Lower lobe of right lung (tissue), 2 donors: ENCODE measurements at regions not wholly inside any gene's neighbourhood (a gene's known extent, or its start where the extent isn't known, plus 50 kb on each side); places are given as distances from the start of the nearest gene placed in this dataset.
"Not testable (repeated sequence)": the region's sequence is repeated elsewhere in the genome, so short reads cannot be mapped to it uniquely, and the experiment has no call there.

Experiments used
- ATAC-seq, 2 donors: fragments of 200-7000 bp; cut with Tn5 transposase; one replicate each; pipeline ENCODE4 v1.9.1; 2020 to 2022; ENCODE audit warnings: mild to moderate bottlenecking in 2 of 2, moderate library complexity in 2 of 2
- DNase-seq: peaks from one replicate; pipeline ENCODE4 v3.0.0-alpha.2; 2020
- H3K27ac ChIP-seq: fragments of 200-600 bp; one replicate; pipeline ENCODE4 v1.8.0; 2022
- H3K27me3 ChIP-seq: fragments of 200-600 bp; one replicate; pipeline ENCODE4 v1.8.0; 2022; ENCODE audit warnings: low read depth
- H3K36me3 ChIP-seq: fragments of 200-600 bp; one replicate; pipeline ENCODE4 v1.8.0; 2022; ENCODE audit warnings: mild to moderate bottlenecking
- H3K4me1 ChIP-seq: fragments of 200-600 bp; one replicate; pipeline ENCODE4 v1.8.0; 2022
- H3K4me3 ChIP-seq: fragments of 200-600 bp; one replicate; pipeline ENCODE4 v1.8.0; 2022; ENCODE audit warnings: mild to moderate bottlenecking
- H3K9me3 ChIP-seq: fragments of 200-600 bp; one replicate; pipeline ENCODE4 v1.8.0; 2022
- CTCF ChIP-seq: fragments of 200-600 bp; IDR thresholded peaks from one replicate; pipeline ENCODE4 v1.8.0; 2022; ENCODE audit warnings: antibody characterized with exemption, mild to moderate bottlenecking
- intact Hi-C: fragments of 100-400 bp; cut with DNase I; formaldehyde crosslinking; loops from one replicate; pipeline ENCODE4 v1.11.0; 2022
- donor health status: DM: no; HTN: yes; CAD: no; lungs with severe emphysema.

DNA sequence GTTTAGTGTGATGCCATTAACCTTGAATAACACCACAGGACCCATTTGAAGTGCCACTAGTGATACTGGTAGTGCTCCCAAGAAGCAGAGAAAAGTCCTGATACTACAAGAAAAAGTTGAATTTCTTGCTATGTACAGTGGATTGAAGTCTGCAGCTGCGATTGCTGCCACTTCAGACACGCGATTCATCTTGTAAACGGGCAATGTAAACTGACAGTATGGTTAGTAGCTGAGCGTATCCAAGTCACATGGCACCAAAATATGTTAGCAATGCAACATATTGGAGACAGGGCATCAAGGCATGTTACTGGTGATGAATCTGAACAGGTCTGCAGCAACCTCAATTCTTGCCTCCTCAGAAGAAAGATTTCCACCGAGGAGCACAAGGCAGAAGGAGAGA lies 238.9 kb downstream of the HS3ST3B1 start:
- TF ChIP-seq CTCF: no peak
- no peak for ATAC-seq
- Histone ChIP-seq H3K4me1 (no peaks in the 10 kb centered on the region), H3K9me3 (no peaks in the 10 kb centered on the region), H3K27ac (no peak overlapping the region), H3K27me3 (no peaks in the 10 kb centered on the region), H3K4me3 (no peak overlapping the region), H3K36me3 (no peaks in the 10 kb centered on the region)
- intact Hi-C loops: no loop called here
- DNase-seq: no peak

DNA sequence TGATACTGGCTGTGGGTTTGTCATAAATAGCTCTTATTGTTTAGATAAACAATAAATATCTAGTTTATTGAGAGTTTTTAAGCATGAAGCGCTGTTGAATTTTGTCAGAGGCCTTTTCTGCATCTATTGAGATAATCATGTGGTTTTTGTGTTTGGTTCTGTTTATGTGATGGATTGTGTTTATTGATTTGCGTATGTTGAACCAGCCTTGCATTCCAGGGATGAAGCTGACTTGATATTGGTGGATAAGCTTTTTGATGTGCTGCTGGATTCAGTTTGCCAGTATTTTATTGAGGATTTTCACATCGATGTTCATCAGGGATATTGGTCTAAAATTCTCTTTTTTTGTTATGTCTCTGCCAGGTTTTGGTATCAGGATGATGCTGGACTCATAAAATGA lies 231.4 kb downstream of the HS3ST3B1 start:
- H3K36me3 ChIP-seq, DNase-seq, intact Hi-C loops, H3K27ac ChIP-seq, H3K27me3 ChIP-seq, H3K4me3 ChIP-seq, ATAC-seq, H3K4me1 ChIP-seq: not testable (repeated sequence)
- peaks cover 14% of the 10 kb centered on the region for H3K9me3 ChIP-seq

DNA sequence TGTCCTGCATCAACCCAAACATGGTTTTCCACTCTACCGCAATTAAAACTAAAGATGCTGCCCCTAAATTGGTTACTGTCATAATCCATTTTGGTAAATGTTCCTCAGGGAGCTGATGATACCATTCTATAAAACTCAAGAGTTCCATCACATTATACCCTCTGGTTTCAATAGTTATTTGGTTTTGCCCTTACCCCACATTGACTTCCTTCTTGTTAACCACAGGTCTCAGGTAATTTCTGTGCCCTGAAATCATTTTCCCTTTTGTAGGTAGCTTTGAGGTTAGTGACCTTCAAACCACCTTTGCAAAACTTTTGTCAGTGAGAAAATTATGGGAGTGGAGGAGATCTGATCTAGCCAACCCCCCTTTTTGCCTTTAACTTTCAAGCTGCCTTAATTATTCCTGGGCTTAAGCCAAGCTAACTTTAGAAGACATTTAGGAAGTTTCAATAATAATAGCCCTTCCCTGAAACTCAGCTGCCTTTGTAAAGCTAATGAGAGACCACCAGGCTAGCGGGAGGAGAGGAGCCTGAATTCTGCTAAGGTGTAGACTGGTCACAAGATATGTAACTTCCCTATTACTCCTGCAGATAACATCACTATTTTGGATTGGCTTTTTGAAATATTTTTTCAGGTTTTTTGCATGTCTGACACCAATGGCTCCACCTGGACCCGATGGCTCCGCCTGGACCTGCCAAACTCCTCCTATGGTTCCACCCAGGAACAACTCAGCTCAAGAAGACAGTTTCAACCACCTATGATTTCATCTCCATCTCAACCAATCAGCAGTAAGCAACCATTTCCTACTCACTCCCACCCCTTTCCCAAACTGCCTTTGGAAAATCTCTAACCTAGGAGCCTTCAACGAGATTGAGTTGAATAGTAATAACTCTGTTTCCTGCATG lies 224.9 kb downstream of the HS3ST3B1 start:
- no peaks in the 10 kb centered on the region for H3K27me3 ChIP-seq
- no peak for TF ChIP-seq CTCF
- no peak overlapping the region for H3K27ac ChIP-seq
- intact Hi-C loops: no loop called here
- no peaks in the 10 kb centered on the region for H3K9me3 ChIP-seq
- ATAC-seq (no peak), DNase-seq (no peak)
- no peaks in the 10 kb centered on the region for H3K36me3 ChIP-seq
- H3K4me1 ChIP-seq: no peaks in the 10 kb centered on the region
- no peak overlapping the region for H3K4me3 ChIP-seq

GRCh38 chr17:14522795-14523387 lies 222.0 kb downstream of the HS3ST3B1 start:
- Histone ChIP-seq H3K9me3 (no peaks in the 10 kb centered on the region), H3K27ac (no peak overlapping the region), H3K4me3 (no peak overlapping the region), H3K4me1 (no peaks in the 10 kb centered on the region), H3K36me3 (no peaks in the 10 kb centered on the region), H3K27me3 (no peaks in the 10 kb centered on the region)
- intact Hi-C loops: no loop called here
- no peak for TF ChIP-seq CTCF
- ATAC-seq (no peak), DNase-seq (no peak)

GRCh38 chr17:14518919-14519318 lies 218.0 kb downstream of the HS3ST3B1 start:
- H3K27ac ChIP-seq, intact Hi-C loops, H3K36me3 ChIP-seq, ATAC-seq, DNase-seq, H3K27me3 ChIP-seq, H3K4me1 ChIP-seq, H3K9me3 ChIP-seq, H3K4me3 ChIP-seq: not testable (repeated sequence)

- Histone ChIP-seq H3K27ac (no peak overlapping the region), H3K9me3 (no peaks in the 10 kb centered on the region), H3K4me1 (no peaks in the 10 kb centered on the region), H3K27me3 (no peaks in the 10 kb centered on the region), H3K36me3 (no peaks in the 10 kb centered on the region), H3K4me3 (no peak overlapping the region)
- TF ChIP-seq CTCF: no peak
- DNase-seq (no peak), ATAC-seq (no peak)
- intact Hi-C loops: no loop called here
These were observed 214.1 kb downstream of the HS3ST3B1 start for GRCh38 chr17:14514973-14515372.
